GM10847 (cell line): ENCODE measurements at regions not wholly inside any gene's neighbourhood (a gene's known extent, or its start where the extent isn't known, plus 50 kb on each side); places are given as distances from the start of the nearest gene placed in this dataset.

Experiments
- POLR2A ChIP-seq: IDR thresholded peaks from 2 replicates; pipeline ENCODE4 v1.6.1; 2011; ENCODE audit not compliant: insufficient read length; ENCODE audit errors: extremely low read depth

DNA sequence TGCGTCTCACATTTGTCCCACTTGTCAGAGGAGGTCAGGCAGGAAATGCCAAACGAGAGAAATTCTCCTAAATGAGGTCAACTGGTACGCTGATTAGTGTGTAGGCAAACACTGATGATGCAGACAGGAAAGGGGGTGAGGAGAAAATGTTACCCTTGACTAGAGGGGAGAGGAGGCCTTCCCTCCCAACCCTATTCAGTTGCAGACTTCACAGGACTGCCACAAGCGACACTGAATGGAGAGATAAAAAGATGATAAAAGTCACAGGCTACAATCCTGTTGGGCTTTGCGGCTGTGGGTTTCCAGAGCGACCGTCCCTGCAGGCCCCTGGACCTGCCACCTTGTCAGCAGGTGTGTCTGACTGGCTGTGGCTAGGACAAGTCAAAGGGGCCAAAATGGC is 569.4 kb downstream of the CDH26 start:
- TF ChIP-seq POLR2A: no peak

- no peak for TF ChIP-seq POLR2A
Measured at GRCh38 chr20:60528141-60528540, 569.9 kb downstream of the CDH26 start.

DNA sequence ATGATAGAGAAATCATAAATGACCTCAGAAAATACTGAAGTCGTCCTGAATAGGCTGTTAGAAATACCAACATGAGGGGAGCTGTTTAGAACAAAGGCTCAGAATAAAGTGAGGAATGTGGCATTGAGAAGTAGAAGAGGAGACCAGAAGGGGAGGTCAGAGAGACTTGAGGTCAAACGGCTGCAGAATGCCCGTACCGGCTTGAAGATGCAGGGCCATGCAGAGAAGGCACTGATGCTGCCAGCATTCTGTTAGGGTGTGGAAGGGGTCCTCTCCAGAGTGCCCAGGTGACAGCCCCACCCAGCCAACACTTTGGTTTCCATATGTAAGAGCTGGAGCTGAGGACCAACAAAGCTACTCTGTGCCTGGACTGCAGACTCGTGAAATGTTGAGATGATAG is 570.9 kb downstream of the CDH26 start:
- no peak for TF ChIP-seq POLR2A

DNA sequence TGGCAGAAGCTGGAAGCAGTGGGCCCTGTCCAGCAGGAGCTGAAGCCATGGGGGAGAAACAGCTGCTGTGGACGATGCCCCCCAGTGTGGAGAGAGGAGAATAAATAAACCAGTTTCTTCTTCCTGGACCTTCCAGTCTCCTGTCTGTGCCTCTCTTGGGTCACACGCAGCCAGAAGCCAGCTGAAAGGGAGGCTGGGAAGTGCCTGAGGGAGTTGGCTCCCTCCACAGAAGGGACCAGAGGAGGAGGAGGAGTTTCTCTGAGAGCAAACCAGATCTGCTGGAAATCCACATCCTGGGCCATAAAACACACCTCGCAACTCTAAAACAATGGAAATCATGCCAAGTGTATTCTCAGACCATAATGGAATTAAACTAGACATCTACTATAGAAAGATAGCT is 577.0 kb downstream of the CDH26 start:
- no peak for TF ChIP-seq POLR2A

DNA sequence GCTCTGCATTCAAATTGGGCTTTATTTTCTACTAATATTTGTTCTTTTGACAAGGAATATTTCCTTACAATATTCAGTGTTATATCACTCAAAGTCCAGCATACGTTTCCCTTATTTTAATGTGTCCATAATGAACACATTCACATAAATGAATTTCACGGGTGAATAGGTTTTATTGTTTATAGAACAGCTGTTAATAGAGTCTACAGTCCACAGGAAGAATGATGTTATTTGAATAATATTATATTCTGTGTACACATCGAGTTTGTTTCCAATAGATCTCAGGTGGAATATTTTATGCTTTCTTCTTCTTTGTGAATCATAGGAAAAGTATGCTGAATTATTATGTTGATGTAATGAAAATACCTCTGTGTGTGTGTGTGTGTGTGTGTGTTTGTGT is 582.4 kb downstream of the CDH26 start:
- TF ChIP-seq POLR2A: no peak

DNA sequence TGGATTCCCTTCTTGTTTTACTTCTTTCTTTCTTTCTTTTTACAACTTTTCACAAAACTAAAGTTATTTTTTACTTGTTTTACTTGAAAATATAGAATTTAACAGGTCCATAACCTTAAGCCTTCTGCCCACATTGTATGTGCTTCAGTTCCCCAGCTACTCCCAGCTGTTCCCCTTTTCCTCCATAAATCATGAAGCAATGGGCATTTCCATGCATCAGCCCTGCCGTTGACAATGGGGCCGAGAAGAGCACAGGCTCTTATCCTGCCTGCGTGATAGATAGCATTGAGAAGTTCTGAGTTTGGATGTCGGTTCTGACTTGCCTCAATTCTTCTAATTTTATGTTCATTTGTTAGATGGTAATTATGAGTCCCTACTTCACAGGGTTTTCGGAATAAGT is 583.8 kb downstream of the CDH26 start:
- TF ChIP-seq POLR2A: no peak

GRCh38 chr20:60543598-60543997 is 585.4 kb downstream of the CDH26 start:
- no peak for TF ChIP-seq POLR2A

- no peak for TF ChIP-seq POLR2A
Measured at GRCh38 chr20:60553095-60553494, 594.9 kb downstream of the CDH26 start.

GRCh38 chr20:60558486-60558885 is 600.3 kb downstream of the CDH26 start:
- TF ChIP-seq POLR2A: no peak

GRCh38 chr20:60559462-60559861 is 601.2 kb downstream of the CDH26 start:
- TF ChIP-seq POLR2A: no peak

- TF ChIP-seq POLR2A: no peak
Measured at GRCh38 chr20:60561052-60561451, 602.8 kb downstream of the CDH26 start.

- no peak for TF ChIP-seq POLR2A
Measured at GRCh38 chr20:60565083-60565482, 606.9 kb downstream of the CDH26 start.

- TF ChIP-seq POLR2A: no peak
Measured at GRCh38 chr20:60565551-60565950, 607.3 kb downstream of the CDH26 start.

GRCh38 chr20:60569116-60569515 is 610.9 kb downstream of the CDH26 start:
- no peak for TF ChIP-seq POLR2A

- no peak for TF ChIP-seq POLR2A
Measured at GRCh38 chr20:60570481-60571277, 612.5 kb downstream of the CDH26 start.

DNA sequence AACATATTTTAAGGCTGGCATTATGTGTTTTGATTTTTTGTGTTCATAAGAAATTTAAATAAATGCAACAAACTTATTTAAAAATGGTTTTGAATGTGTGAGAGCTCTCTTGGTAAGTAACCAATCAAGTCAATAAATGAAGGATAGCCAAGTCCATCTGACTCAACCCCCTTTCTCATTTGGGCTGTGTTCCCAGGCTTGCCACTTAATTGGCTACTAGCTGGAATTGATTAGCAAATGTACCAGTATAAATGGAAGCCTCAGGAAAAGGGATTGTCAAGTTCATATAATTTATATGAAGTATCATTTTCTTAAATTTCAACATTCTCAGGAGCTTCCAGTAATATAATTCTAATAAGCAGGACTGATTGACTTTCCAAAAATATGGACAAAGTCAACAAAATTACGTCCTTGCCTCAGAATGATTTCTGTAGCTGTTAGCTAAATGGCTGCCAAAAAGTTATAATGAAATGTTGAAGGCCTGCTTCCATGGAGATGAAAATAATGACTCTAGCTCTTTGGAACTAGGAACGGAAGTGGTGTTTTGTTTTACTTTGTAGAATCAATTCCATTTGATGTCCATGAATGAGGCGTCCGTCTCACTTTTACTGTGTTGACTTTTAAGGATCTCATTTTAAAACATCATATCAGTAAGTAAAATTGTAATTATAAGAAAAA is 614.9 kb downstream of the CDH26 start:
- no peak for TF ChIP-seq POLR2A

- no peak for TF ChIP-seq POLR2A
Measured at GRCh38 chr20:60576236-60576635, 618.0 kb downstream of the CDH26 start.
